ENCODE measurements at regions not wholly inside any gene's neighbourhood (a gene's known extent, or its start where the extent isn't known, plus 50 kb on each side); places are given as distances from the start of the nearest gene placed in this dataset.

DNA sequence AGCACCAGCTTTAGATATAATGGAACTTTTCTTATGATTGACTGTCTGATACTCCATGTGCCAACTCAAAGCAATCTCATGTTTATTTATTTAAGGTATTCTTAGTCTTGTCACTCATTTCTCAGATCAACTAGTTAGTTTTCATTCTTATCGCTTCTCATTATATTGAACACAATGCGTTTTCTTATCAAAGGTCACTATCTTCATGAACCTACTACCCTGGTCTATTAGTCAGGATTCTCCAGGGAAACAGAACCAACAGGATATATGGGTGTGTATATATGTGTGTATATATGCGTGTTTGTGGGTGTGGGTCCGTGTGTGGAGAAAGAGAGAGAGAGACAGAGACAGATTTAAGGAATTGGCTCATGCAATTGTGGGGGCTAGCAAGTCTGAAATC is 619.9 kb downstream of the ZEB2 start:
- DNase-seq = no peak
- Histone ChIP-seq H3K27me3 (ENCODE audit: low read depth) (no peaks in the 10 kb centered on the region), H3K9me3 (replicated peaks) (peaks cover 2% of the 10 kb centered on the region), H3K4me3 (no peak overlapping the region), H3K27ac (replicated peaks) (no peak overlapping the region), H3K4me1 (no peaks in the 10 kb centered on the region), H3K36me3 (no peaks in the 10 kb centered on the region)
- intact Hi-C loops (cut with micrococcal nuclease) = no loop called here
- TF ChIP-seq, protein P1, sequence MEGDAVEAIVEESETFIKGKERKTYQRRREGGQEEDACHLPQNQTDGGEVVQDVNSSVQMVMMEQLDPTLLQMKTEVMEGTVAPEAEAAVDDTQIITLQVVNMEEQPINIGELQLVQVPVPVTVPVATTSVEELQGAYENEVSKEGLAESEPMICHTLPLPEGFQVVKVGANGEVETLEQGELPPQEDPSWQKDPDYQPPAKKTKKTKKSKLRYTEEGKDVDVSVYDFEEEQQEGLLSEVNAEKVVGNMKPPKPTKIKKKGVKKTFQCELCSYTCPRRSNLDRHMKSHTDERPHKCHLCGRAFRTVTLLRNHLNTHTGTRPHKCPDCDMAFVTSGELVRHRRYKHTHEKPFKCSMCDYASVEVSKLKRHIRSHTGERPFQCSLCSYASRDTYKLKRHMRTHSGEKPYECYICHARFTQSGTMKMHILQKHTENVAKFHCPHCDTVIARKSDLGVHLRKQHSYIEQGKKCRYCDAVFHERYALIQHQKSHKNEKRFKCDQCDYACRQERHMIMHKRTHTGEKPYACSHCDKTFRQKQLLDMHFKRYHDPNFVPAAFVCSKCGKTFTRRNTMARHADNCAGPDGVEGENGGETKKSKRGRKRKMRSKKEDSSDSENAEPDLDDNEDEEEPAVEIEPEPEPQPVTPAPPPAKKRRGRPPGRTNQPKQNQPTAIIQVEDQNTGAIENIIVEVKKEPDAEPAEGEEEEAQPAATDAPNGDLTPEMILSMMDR (IDR thresholded peaks at IDR 0.05; ENCODE audit: borderline replicate concordance) = no peak

DNA sequence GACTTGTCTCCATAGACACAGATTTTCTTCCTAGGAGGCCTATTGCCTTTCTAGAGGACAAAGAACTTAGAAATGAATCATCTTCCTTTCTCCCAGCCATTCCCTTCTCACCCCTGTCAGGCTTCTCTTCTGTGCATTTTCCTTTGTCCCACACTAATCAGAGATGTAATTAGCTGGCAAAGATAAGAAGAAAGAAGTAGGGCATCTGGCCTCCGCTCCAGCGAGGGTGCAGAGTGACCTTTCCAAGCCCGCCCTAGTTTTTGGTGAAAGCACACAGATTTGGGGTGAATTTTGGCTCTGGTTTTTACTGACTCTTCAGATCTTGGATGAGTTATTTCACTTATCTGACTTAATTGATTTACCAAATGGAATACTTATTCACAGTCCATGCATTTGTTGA is 626.5 kb downstream of the ZEB2 start:
- no peak for DNase-seq
- H3K27ac ChIP-seq (replicated peaks) = no peak overlapping the region
- no peaks in the 10 kb centered on the region for H3K27me3 ChIP-seq (ENCODE audit: low read depth)
- TF ChIP-seq, protein P1 (IDR thresholded peaks at IDR 0.05; ENCODE audit: borderline replicate concordance) = no peak
- peaks cover 6% of the 10 kb centered on the region for H3K9me3 ChIP-seq (replicated peaks)
- intact Hi-C loops (cut with micrococcal nuclease) = no loop called here
- H3K36me3 ChIP-seq = no peaks in the 10 kb centered on the region
- H3K4me3 ChIP-seq = no peak overlapping the region
- no peaks in the 10 kb centered on the region for H3K4me1 ChIP-seq

DNA sequence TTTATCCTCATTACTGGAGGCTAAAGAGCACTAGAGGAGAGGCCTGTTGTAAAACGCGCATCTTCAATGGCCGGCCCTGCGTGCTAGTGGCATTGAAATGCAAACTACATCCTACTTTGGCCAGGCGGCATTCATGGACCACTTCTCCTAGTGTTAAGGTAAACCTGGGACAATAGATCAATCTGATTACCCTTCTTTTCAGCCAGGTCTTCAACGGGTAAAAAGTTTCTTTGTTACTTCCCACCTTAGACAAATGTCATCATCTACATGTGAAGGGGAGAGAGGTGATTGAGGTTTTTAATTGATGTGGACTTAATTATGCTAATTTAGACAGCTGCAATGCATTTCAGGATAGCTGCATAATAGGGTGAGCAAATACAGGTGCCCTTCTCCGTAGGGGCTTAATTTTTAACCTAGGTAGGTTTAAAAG is 628.0 kb downstream of the ZEB2 start:
- Histone ChIP-seq H3K4me1 (no peaks in the 10 kb centered on the region), H3K27ac (replicated peaks) (no peak overlapping the region), H3K27me3 (ENCODE audit: low read depth) (no peaks in the 10 kb centered on the region), H3K9me3 (replicated peaks) (peaks cover 6% of the 10 kb centered on the region), H3K36me3 (no peaks in the 10 kb centered on the region), H3K4me3 (no peak overlapping the region)
- TF ChIP-seq, protein P1 (IDR thresholded peaks at IDR 0.05; ENCODE audit: borderline replicate concordance) = no peak
- DNase-seq = no peak
- intact Hi-C loops (cut with micrococcal nuclease) = no loop called here

DNA sequence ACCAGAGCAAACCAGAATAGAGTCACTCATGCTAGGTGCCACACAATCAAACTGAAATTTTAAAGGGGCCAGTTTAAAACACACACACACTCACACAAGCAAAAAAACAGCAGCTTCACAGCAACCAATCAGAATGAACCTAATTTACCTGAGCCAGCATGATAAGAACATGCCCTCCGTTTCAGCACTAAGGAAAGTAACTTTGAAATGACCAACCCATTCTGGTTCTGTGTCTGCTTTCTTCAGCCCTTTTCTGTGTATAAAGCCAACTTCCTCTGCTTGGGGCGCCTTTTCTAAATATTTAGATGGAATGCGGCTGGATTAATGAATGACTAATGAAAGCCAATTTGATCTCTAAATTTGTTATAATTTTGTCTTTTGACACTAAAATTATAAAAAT is 629.1 kb downstream of the ZEB2 start:
- Histone ChIP-seq H3K4me3 (no peak overlapping the region), H3K4me1 (no peaks in the 10 kb centered on the region), H3K9me3 (replicated peaks) (peaks cover 6% of the 10 kb centered on the region), H3K27me3 (ENCODE audit: low read depth) (no peaks in the 10 kb centered on the region), H3K27ac (replicated peaks) (no peak overlapping the region), H3K36me3 (no peaks in the 10 kb centered on the region)
- intact Hi-C loops (cut with micrococcal nuclease) = no loop called here
- no peak for DNase-seq
- TF ChIP-seq, protein P1 (IDR thresholded peaks at IDR 0.05; ENCODE audit: borderline replicate concordance) = no peak

DNA sequence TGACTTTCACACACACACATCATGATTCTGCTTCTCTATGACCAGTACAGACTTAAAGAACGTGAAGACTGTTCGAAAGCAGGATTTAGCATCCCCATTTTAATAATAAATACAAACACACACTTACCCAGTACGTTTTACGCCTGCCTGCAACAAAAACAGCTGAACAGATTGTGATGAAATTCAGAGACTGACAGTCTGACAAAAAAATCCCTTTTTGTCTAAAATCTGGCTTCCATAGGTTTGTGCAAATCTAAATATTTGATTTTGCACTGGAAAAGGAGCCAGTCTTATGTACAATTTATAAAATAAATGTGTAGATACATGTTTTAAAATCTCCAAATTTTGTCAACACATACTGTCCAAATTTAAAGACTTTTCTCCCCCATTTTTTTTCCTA is 630.7 kb downstream of the ZEB2 start:
- no peak for DNase-seq
- Histone ChIP-seq H3K4me1 (no peaks in the 10 kb centered on the region), H3K27me3 (ENCODE audit: low read depth) (no peaks in the 10 kb centered on the region), H3K4me3 (no peak overlapping the region), H3K9me3 (replicated peaks) (no peaks in the 10 kb centered on the region), H3K36me3 (no peaks in the 10 kb centered on the region), H3K27ac (replicated peaks) (no peak overlapping the region)
- TF ChIP-seq, protein P1 (IDR thresholded peaks at IDR 0.05; ENCODE audit: borderline replicate concordance) = no peak
- intact Hi-C loops (cut with micrococcal nuclease) = no loop called here

DNA sequence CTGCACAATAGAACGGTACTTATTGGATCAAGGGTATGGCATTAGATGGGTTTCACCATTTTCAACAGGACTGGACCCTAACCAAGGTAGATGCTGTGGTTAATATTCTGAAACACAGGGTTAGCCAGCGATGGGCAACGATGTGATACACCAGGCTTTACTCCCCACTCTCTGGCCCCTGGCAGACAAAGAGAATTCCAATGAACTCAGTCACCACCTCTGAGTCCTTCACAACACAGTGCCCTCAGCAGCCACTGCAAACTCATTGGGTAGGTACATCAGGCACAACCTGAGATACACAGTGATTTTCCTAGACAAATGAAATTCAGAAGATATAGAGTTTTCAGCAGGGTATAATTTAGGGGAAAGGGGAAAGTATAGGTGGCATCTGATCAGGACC is 634.5 kb downstream of the ZEB2 start:
- intact Hi-C loops (cut with micrococcal nuclease) = no loop called here
- Histone ChIP-seq H3K4me1 (no peaks in the 10 kb centered on the region), H3K27ac (replicated peaks) (no peak overlapping the region), H3K4me3 (no peak overlapping the region), H3K36me3 (no peaks in the 10 kb centered on the region), H3K9me3 (replicated peaks) (no peaks in the 10 kb centered on the region), H3K27me3 (ENCODE audit: low read depth) (no peaks in the 10 kb centered on the region)
- no peak for DNase-seq
- TF ChIP-seq, protein P1 (IDR thresholded peaks at IDR 0.05; ENCODE audit: borderline replicate concordance) = no peak
